PC-3 (cell line): ENCODE measurements at regions not wholly inside any gene's neighbourhood (a gene's known extent, or its start where the extent isn't known, plus 50 kb on each side); places are given as distances from the start of the nearest gene placed in this dataset.

ENCODE experiments used
- ATAC-seq: fragments of 200-7000 bp; cut with Tn5 transposase; 2 replicates; pipeline ENCODE4 v1.9.1; 2020; ENCODE audit warnings: mild to moderate bottlenecking, moderate library complexity
- BruUV-seq: library from RNA; stranded (reverse); fragments of 400-500 nt; replicated peaks from 2 replicates; lab custom pipeline; 2021; lab: Mats Ljungman, UMichigan
- CTCF ChIA-PET: fragments of 300-600 bp; sonication (Branson Sonifier 250); formaldehyde crosslinking; loops from one replicate; lab custom pipeline; 2022; ENCODE audit warnings: antibody characterized with exemption; lab: Charles Lee
- POLR2A ChIA-PET: fragments of 300-600 bp; sonication (Branson Sonifier 250); formaldehyde crosslinking; loops from one replicate; lab custom pipeline; 2022; ENCODE audit warnings: antibody characterized with exemption; ENCODE audit not compliant: unreplicated experiment; lab: Charles Lee
- DNase-seq: peaks from one replicate; pipeline ENCODE4 v3.0.0-alpha.2; 2015
- H2AFZ ChIP-seq: fragments of 300-600 bp; sonication (generic); 2 replicates; pipeline ENCODE4 v1.6.0; 2016; ENCODE audit warnings: antibody characterized with exemption, low read length
- H3F3A ChIP-seq: fragments of 300-600 bp; sonication (generic); one replicate; pipeline ENCODE4 v1.6.0; 2017; ENCODE audit warnings: antibody characterized with exemption, low read length, control low read depth, mild to moderate bottlenecking; ENCODE audit not compliant: unreplicated experiment
- H3K27ac ChIP-seq: fragments of 300-600 bp; sonication (generic); 2 replicates; pipeline ENCODE4 v1.5.1; 2016; ENCODE audit warnings: mild to moderate bottlenecking, low read length
- H3K27me3 ChIP-seq: fragments of 300-600 bp; sonication (generic); 2 replicates; pipeline ENCODE4 v1.6.1; 2016; ENCODE audit warnings: low read length, mixed read lengths
- H3K36me3 ChIP-seq: fragments of 300-600 bp; sonication (generic); 2 replicates; pipeline ENCODE4 v1.6.1; 2016; ENCODE audit warnings: low read depth, mixed run types, low read length, mixed read lengths
- H3K4me1 ChIP-seq: fragments of 300-600 bp; sonication (generic); 2 replicates; pipeline ENCODE4 v1.5.1; 2016; ENCODE audit warnings: low read length; ENCODE audit not compliant: insufficient read depth
- H3K4me2 ChIP-seq: fragments of 300-600 bp; sonication (generic); 2 replicates; pipeline ENCODE4 v1.6.0; 2016; ENCODE audit warnings: low read length
- H3K4me3 ChIP-seq: fragments of 300-600 bp; sonication (generic); 2 replicates; pipeline ENCODE4 v1.5.1; 2016; ENCODE audit warnings: mild to moderate bottlenecking, low read length, mixed read lengths
- H3K79me2 ChIP-seq: fragments of 300-600 bp; sonication (generic); 2 replicates; pipeline ENCODE4 v1.6.1; 2017; ENCODE audit warnings: low read length, mixed read lengths
- H3K9ac ChIP-seq: fragments of 300-600 bp; sonication (generic); 2 replicates; pipeline ENCODE4 v1.6.0; 2016; ENCODE audit warnings: mild to moderate bottlenecking, low read length
- H3K9me2 ChIP-seq: fragments of 300-600 bp; sonication (generic); replicated peaks from 2 replicates; pipeline ENCODE4 v1.6.1; 2016; ENCODE audit warnings: mixed run types, low read length, mixed read lengths
- H3K9me3 ChIP-seq: fragments of 300-600 bp; sonication (generic); 2 replicates; pipeline ENCODE4 v1.6.1; 2016; ENCODE audit warnings: low read length, mixed read lengths
- H4K20me1 ChIP-seq: fragments of 300-600 bp; sonication (generic); 2 replicates; pipeline ENCODE4 v1.6.1; 2016; ENCODE audit warnings: low read length, mixed read lengths
- EZH2 ChIP-seq: fragments of 300-600 bp; sonication (generic); IDR thresholded peaks from one replicate; pipeline ENCODE4 v1.6.1; 2017; ENCODE audit warnings: antibody characterized with exemption, mild to moderate bottlenecking, low read length; ENCODE audit not compliant: unreplicated experiment
- EZH2phosphoT487 ChIP-seq: fragments of 300-600 bp; sonication (generic); IDR thresholded peaks from 2 replicates; pipeline ENCODE4 v1.6.1; 2018; ENCODE audit warnings: mild to moderate bottlenecking, antibody characterized with exemption, low read length, borderline replicate concordance
- intact Hi-C: fragments of 100-400 bp; cut with micrococcal nuclease; formaldehyde crosslinking; loops from 2 replicates; pipeline ENCODE4 v1.9.0; 2023
- TF ChIP-seq, protein P1 (sequence below): fragments of 300-600 bp; sonication (generic); conservative IDR thresholded peaks from 2 replicates; pipeline ENCODE4 v1.5.1; 2017; ENCODE audit warnings: antibody characterized with exemption, low read depth, mild to moderate bottlenecking, low read length

GRCh38 chr13:33582121-33582520 lies 235.8 kb upstream of the RFC3 start:
- H3K27ac ChIP-seq = no peak overlapping the region
- no peak for DNase-seq
- H3K9ac ChIP-seq = no peak overlapping the region
- ATAC-seq = no peak
- no peaks in the 10 kb centered on the region for H4K20me1 ChIP-seq
- no peaks in the 10 kb centered on the region for H3K9me2 ChIP-seq
- H3F3A ChIP-seq = no peaks in the 10 kb centered on the region
- no peaks in the 10 kb centered on the region for H3K79me2 ChIP-seq
- H2AFZ ChIP-seq = no peak overlapping the region
- intact Hi-C loops = no loop called here
- BruUV-seq = no TSS peak
- no peaks in the 10 kb centered on the region for H3K27me3 ChIP-seq
- ChIA-PET POLR2A (no interaction called here), CTCF (no interaction called here)
- no peaks in the 10 kb centered on the region for H3K36me3 ChIP-seq
- no peak overlapping the region for H3K4me2 ChIP-seq
- no peaks in the 10 kb centered on the region for H3K4me1 ChIP-seq
- TF ChIP-seq EZH2 = no peak
- no peak for TF ChIP-seq EZH2phosphoT487
- TF ChIP-seq, protein P1, sequence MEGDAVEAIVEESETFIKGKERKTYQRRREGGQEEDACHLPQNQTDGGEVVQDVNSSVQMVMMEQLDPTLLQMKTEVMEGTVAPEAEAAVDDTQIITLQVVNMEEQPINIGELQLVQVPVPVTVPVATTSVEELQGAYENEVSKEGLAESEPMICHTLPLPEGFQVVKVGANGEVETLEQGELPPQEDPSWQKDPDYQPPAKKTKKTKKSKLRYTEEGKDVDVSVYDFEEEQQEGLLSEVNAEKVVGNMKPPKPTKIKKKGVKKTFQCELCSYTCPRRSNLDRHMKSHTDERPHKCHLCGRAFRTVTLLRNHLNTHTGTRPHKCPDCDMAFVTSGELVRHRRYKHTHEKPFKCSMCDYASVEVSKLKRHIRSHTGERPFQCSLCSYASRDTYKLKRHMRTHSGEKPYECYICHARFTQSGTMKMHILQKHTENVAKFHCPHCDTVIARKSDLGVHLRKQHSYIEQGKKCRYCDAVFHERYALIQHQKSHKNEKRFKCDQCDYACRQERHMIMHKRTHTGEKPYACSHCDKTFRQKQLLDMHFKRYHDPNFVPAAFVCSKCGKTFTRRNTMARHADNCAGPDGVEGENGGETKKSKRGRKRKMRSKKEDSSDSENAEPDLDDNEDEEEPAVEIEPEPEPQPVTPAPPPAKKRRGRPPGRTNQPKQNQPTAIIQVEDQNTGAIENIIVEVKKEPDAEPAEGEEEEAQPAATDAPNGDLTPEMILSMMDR = no peak
- no peak overlapping the region for H3K4me3 ChIP-seq
- H3K9me3 ChIP-seq = no peaks in the 10 kb centered on the region

GRCh38 chr13:33583398-33583797 lies 234.6 kb upstream of the RFC3 start:
- Histone ChIP-seq H3K4me2 (no peak overlapping the region), H3K9ac (no peak overlapping the region), H3K27me3 (no peaks in the 10 kb centered on the region), H3K79me2 (no peaks in the 10 kb centered on the region), H3K9me3 (no peaks in the 10 kb centered on the region), H3K4me3 (no peak overlapping the region), H3K27ac (no peak overlapping the region), H2AFZ (no peak overlapping the region), H3K4me1 (no peaks in the 10 kb centered on the region), H3K36me3 (no peaks in the 10 kb centered on the region), H3F3A (no peaks in the 10 kb centered on the region), H3K9me2 (no peaks in the 10 kb centered on the region), H4K20me1 (no peaks in the 10 kb centered on the region)
- DNase-seq (no peak), ATAC-seq (no peak)
- intact Hi-C loops = no loop called here
- ChIA-PET POLR2A (no interaction called here), CTCF (no interaction called here)
- TF ChIP-seq, protein P1 = no peak
- TF ChIP-seq EZH2 = no peak
- TF ChIP-seq EZH2phosphoT487 = no peak
- no TSS peak for BruUV-seq

DNA sequence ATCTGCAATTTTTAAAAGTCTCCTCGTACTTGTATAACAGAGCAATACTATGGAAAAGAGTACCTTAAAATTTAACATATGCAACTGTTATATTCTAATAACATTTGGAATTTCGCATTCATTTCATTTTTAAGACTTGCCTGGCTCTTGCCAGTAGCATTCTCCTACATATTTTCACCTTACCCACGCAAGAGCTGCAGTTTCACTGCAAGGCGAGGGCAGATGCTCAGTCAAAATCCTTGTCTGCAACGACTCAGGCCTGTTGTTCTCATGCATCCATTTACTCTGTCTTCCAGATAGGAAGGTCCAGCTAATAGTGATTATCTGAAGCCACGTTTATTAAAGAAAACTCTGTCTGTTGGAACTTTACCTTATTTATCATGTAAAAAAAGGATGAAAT lies 227.0 kb upstream of the RFC3 start:
- BruUV-seq = no TSS peak

More for the DNA sequence above, 227.0 kb upstream of the RFC3 start:
- no peaks in the 10 kb centered on the region for H3F3A ChIP-seq
- H4K20me1 ChIP-seq = no peaks in the 10 kb centered on the region
- CTCF ChIA-PET = no interaction called here
- TF ChIP-seq, protein P1 = no peak
- TF ChIP-seq EZH2 = no peak
- no peak for TF ChIP-seq EZH2phosphoT487
- H3K9me3 ChIP-seq = no peaks in the 10 kb centered on the region
- ATAC-seq = no peak
- no peaks in the 10 kb centered on the region for H3K36me3 ChIP-seq
- no peaks in the 10 kb centered on the region for H3K27me3 ChIP-seq
- H3K4me3 ChIP-seq = no peak overlapping the region
- no peak for DNase-seq
- POLR2A ChIA-PET = no interaction called here
- no peak overlapping the region for H3K27ac ChIP-seq
- H3K4me2 ChIP-seq = no peak overlapping the region
- no peaks in the 10 kb centered on the region for H3K4me1 ChIP-seq
- H3K9ac ChIP-seq = no peak overlapping the region
- intact Hi-C loops = no loop called here
- H3K79me2 ChIP-seq = no peaks in the 10 kb centered on the region
- H2AFZ ChIP-seq = no peak overlapping the region
- H3K9me2 ChIP-seq = no peaks in the 10 kb centered on the region
